Activated T-cell treated with anti-CD3 and anti-CD28 coated beads for 24 hours (primary cell): ENCODE measurements at regions not wholly inside any gene's neighbourhood (a gene's known extent, or its start where the extent isn't known, plus 50 kb on each side); places are given as distances from the start of the nearest gene placed in this dataset.
"Not testable (repeated sequence)": the region's sequence is repeated elsewhere in the genome, so short reads cannot be mapped to it uniquely, and the experiment has no call there.

Experiments used
- DNase-seq: peaks from one replicate; pipeline ENCODE4 v3.0.0-alpha.2; 2020; ENCODE audit warnings: low read depth

DNA sequence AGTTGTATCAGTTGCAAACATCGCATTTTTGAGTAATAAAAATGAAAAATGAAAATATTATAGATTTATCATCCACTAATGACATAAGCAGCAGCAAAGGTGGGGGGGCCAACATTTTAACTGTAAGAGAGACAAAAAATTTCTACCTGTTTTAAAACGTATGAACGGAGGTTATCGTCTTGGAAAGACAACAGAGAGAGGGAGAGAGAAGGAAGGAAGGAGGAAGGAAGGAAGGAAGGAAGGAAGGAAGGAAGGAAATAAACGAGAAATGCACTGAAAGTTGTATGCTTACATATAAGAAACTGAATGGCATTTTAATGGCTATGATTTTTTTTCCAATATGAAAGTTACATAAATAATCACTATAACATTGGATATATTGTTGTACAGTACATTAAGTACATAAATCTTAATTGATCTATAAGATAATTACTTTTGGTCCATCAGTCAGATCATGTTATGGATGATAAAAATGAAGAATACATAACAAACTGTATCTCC, 862.8 kb upstream of the SLITRK1 start:
- no peak for DNase-seq

DNA sequence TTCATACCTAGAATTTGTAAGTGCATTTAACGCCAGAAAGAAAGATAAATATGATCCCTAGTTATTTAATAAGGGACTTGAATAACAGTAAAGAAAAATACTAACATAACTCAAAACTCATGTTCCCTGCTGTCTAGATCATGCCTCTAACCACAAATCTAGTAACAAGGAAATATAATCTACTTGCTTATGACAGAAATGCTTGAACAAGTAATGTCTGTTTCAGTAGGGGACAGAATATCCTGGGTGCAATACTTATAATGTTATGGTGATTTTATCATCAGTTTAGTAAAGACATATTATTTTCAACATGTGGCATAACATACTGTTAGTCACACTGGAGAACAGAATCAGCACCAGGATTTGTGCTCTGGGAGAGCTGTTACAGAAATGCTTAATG, 861.9 kb upstream of the SLITRK1 start:
- no peak for DNase-seq

DNA sequence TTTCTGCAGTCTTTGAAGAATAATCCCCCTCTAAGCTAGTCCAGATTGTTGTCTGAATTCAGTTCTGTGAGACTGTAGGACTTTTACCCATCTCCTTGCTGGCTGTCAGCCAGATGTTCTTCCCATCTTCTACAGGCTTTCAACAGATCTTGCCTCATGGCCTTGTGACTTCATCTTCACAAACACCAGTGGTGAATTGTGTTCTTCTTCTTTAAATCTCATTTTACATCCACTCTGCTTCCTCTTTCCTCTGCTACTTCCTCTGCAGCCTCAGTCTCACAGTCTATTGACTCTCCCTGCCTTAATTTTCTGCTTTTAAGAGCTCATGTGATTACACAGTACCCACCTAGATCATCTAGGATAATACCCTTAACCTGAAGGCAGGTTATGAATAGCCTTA, 859.0 kb upstream of the SLITRK1 start:
- DNase-seq, result no peak

DNA sequence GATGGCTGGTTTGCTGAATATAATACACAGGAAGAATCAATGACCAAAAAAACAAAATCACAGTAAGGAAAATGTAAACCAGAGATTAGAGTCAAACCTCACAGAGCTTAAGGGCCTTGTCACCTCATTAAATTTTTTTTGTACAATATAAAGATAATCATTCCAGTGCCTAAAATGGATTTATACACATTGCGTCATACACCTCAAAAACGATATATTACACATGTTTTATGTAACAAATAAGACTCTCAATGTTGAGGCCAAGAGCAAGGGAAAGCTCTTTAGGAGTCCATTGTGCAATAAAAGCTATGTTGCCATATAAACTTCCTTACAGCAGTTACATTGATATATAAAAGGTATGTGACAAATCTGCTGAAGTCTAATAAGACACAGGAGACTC, 856.7 kb upstream of the SLITRK1 start:
- DNase-seq, result no peak

DNA sequence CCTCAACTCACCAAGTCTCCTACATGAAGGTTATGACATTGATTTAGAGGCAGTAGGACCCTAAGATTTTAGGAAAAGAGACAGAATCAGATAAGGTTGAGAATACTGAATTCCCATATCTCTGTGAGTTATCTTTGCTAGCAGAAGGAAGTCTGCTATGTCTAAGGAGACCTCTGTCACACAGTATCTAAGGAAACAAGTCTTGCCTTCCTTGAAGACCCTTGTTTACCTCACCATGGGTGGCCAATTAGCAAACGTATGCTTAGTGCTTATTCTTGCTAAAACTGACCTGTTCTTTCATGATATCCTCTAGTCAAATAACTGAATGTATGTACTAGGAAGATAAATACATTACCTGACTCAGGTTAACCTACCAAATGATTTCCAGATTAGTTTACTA, 855.4 kb upstream of the SLITRK1 start:
- DNase-seq, result no peak

DNA sequence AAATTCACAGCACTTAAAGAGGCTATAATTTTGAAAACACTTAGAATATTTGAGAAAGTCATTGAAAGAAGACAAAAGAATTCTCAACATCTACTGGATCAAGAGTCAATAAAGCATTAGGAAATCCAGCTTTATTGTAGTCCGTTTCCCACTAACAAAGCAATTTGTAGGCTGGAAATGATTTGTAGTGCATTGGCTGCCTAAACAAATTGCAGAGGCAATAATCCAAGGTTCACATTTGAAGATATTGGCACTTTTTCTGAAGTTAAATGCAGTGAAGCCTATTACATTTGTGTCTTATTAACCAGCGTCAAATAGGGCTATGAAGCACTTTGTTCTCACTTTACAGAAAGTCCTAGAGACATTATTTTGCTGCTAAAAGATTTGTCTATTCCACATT, 848.1 kb upstream of the SLITRK1 start:
- no peak for DNase-seq

DNA sequence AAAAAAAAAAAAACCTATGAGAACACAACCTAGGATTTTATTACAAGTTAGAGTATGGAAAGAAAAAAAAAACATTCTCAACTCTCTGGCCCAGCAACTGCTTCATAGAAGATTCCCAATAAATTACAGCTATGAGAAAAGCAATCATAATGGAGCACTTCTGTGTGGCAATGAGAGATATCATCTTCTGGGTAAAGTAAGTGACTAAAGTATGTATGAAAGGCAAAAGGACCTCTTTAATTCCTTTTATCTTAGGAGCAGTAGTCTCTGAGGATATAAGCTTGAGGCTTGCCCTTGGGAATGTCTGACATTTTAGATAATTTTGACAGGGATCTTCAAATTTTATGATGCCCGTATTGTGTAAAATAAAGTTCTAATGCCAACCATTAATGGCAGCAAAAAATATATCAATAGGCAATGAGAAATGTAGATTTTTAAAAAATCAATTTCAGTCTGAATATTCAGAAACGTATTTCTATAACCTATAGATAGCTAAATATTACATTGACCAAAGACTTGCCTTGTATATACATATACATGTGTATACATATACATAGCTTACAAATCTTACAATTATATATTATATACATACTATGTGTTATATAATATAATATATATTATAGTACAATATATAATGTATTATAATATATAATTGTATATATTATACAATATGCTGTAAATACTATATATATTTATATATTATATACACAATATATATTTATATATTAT, 823.9 kb upstream of the SLITRK1 start:
- no peak for DNase-seq

DNA sequence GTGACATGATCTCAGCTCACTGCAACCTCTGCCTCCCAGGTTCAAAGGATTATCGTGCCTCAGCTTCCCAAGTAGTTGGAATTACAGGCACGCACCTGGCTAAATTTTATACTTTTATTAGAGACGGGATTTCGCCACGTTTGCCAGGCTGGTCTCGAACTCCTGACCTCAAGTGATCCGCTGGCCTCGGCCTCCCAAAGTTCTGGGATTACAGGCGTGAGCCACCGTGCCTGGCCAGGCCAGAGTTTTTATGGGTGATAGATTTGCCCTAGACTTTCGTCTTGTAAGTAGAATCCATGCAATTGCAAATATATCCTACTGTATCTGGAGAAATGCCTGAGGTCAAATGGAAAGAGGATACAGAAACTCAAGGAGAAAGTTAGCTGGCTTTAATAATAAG, 819.9 kb upstream of the SLITRK1 start:
- DNase-seq, result no peak

DNA sequence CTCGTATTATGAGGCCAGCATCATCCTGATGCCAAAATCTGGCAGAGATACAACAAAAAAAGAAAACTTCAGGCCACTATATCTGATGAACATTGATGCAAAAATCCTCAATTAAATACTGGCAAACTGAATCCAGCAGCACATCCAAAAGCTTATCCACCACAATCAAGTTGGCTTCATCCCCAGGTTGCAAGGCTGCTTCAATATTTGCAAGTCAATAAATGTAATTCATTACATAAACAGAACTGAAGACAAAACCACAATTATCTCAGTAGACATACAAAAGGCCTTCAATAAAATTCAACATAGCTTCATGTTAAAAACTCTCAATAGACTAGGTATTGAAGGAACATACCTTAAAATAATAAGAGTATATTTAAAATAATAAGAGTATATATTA, 815.3 kb upstream of the SLITRK1 start:
- not testable (repeated sequence) for DNase-seq

DNA sequence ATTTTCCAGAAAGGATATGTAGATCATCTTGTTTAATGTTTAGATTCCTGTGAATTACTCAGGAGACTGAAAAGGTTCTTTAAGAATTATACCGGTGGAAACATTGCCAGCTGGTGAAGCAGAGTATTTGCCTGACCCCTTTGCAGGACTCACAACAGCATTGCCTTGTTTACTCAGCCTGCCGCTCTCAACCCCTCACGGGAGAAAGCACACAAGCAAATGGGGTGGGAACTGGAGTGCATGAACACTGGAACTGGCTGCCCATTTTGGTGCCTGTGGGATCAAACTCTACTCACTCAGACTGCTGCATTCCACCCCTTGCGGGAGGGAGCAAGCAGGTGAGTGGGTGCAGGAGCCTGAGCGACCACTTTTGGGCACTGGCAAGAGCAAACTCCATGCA, 804.7 kb upstream of the SLITRK1 start:
- no peak for DNase-seq

DNA sequence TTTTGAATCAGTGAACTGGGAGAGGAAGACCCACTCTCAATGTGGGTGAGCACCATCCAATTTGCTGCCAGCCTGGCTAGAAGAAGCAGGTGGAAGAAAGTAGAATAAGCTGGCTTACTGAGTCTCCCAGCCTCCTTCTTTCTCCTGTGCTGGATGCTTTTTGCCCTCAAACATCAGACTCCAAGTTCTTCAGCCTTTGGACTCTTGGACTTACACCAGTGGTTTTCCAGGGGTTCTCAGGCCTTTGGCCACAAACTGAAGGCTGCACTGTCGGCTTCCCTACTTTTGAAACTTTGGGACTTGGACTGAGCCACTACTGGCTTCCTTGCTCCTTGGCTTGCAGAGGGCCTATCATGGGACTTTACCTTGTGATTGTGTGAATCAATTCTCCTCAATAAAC, 804.2 kb upstream of the SLITRK1 start:
- no peak for DNase-seq

DNA sequence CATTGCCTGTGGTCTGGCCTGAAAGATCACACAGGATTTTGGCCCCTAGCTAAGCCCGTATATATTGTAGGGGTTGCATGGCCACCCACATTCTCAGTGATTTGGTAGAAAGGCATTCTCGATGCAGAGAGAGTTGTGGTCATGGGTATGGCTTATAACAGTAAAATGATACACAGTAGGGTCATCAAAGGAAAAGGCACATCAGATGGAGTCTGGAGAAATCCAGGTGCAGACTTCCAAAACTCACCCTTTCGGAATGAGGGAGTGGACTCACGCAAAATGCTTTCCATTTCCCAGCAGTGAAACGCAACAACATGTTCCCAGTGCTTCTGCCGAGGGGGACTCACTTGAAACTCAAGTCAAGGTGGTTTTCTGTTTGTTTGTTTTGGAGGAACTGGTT, 802.5 kb upstream of the SLITRK1 start:
- DNase-seq, result no peak

DNA sequence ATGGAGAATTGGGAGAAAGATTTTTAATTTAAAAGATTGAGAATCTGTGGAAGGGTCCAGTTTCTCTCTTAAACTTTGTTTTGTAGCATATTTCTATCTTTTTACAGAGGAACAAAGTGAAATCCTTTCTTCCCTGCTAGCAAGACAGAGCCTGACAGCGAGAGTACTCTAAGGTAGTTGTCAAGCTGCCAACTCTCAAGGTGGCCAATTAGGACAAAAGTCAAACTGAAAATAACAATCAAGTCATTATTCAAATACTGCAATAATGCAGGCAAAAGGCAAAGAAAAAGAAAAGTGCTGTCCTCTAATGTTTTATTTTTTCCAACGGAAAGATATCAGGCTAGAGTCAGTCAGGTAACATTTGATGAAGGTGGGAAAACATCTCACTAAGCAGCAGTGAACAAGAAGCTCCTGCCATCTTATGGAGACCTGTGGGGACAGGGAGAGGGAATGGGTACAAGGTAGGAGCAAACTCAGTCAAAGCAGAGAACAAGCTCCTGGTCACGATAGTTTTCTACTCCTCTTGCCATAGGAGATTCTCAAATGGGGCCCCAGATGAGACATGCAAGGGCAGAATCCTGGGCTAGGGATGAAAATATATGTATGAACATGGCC, 801.9 kb upstream of the SLITRK1 start:
- DNase-seq, result no peak

DNA sequence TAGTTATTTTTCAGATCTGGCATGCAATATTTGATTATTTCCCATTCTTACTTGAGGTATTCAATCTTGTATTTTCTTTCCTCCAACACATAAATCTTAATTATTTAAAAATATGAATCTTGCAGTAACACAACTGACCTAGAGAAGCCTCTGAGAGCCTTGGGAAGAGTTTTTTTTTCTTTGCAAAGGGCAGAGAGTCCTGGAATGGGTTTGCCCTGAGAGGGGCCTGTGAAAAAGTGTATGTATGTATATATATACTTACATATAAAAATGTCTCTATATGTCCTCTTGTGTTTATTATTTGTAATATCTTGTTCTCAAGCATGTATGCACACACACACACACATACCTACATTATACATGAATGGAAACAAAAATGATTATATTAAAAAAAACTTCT, 801.2 kb upstream of the SLITRK1 start:
- no peak for DNase-seq

DNA sequence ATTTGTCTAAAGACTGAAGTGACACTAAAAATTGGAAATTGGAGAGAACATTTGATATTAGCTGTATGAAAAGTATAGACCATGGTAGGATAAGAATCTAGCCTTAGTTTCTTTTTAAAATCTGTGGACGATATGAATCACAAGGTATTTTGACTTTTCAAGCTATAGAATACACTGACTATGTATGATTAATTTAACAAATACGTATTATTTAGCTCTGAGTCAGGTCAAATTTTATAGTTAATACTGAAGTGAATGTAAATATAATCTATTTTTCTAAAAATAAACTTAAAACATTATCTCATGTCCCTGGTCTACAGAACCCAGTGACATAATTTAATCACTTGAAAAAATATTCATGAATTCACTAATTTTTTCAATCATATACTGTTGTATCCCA, 795.6 kb upstream of the SLITRK1 start:
- DNase-seq, result no peak

DNA sequence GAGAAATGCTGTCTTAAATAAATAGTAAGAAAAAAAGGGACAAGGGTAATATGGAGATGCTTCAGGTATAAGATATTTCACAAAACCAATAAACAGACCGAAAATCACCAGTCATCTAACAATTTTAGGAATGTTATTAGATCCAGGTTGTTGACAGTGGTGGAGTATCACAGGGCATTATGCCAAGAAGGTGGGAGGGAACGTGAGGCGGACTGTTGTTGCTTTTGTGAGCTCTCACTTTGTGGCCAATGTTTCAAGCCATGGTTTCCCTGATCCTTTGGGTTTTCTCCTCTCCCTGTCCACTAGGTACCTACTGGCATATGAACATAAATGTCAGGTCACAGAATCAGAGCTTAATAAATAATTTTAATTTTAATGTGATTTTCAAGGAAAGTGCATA, 790.3 kb upstream of the SLITRK1 start:
- no peak for DNase-seq

DNA sequence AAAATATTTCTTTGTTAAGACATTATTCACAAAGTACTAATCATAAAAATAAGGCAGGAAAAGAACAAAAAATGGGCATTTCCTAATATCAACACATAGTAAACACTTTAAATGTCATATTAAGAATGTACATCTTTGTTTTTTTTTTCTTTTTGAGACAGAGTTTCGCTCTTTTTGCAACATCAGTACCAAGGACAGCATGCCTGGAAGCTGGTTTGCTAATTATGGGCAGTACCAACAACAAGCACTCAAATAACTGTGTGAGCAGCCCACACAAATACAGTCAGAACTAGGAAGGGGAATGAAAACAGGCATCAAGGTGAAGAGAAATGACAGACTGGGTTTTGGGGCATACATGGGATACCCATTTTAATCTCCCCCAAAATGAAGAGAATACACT, 788.0 kb upstream of the SLITRK1 start:
- DNase-seq, result no peak

DNA sequence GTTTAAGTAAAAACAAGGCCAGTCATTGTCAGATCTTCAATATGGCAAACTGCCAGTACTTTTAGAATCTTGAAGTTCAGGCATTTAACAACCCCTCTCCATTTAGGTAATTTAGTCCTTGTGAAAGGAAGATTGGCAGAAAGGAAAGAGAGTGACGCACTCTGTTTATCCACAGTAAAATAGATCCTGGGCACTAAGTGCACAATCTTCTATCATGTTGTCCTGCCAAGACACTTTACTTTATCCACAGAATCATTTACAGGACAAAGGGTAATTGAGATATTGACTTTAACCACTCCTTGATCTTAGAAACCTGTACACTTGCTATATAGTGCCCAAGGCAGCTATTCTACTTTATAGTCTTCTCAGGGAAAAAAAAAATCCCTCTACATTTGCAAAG, 786.4 kb upstream of the SLITRK1 start:
- no peak for DNase-seq

DNA sequence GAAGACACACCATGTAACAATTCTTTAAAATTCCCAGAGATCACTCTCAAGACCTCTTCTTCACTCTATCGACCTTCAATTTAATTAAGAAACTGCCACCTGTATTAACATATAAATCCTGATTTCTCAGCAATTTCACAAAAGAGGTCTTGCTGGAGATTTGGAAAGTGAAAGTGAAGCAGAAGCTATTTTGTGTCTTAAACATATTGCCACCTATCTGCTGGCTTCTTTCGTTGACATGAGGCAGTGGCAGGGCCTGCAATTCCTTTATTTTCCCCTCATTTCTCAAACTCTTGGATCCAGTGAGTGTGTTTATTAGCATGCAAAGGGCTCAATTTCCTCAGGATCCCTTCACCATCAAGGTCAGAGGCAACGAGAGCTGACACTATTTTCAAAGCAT, 780.2 kb upstream of the SLITRK1 start:
- DNase-seq, result no peak

DNA sequence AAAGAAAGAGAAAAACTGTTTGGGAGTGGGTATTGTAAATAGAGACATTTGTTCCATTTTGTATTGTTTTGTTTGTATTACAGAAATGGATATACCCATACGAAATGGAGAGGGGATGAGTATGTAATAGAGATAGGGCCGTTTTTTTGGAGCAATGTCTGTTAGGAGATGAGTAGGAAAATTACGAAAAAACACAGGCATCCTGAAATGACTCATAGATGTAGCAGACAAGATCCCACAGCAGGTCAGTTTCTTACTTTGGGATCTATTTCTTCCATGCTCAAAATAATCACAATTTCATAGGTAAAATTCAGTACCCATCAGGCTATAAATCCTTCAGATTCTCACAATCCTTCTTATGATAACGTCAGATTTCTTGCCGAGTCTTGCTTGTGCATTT, 779.4 kb upstream of the SLITRK1 start:
- no peak for DNase-seq

DNA sequence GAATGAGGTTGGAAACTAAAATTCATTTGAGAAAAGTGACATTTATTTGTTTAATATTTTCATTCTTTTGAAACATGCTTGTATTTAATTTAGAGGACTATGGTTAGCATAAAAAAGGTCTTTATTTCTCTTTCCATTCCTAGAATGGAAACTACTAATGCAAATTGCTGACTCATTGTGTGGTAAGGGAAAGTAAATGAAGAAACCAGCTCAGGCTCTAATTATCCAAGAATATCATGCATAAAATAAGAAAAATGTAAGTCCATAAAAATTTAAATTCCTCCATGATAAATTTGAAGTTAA, 777.0 kb upstream of the SLITRK1 start:
- DNase-seq, result no peak

DNA sequence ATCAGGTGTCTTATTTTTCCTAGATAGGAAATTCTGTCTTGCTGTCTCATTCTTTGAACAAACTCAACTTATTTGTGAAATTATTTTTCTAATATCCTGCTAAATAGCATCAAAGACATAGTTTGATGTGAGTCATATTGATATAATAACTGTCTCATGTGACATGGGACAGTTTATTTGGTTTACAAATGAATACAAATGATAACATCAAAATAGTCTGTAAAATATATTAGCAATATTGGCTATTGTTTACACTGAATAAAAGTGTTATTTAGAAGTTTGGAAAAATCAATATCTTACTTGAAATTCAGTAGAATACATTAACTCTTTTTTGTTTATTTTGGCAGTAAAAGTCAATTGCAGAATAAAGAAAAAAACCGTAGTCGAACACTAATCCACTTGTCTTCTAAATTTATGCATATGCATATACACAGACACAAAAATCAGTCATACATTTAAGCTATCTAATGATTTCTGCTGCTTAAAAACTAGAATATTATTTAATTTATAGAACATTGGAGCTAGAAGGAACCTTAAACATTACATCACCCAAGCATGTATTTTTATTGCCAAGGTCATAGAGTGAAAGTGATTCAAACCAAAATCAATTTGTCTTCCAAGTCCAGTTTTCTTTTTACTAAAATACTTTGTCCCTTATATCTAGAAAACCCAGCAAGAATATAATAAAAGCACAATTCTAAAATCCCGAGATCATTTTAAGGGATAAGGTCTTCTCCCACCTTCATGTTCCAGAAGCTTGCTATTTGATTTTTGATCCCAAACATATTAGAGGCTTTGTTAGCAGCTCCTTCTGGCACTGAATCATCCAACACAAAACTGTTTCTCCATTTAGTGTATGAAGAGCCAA, 776.5 kb upstream of the SLITRK1 start:
- no peak for DNase-seq

DNA sequence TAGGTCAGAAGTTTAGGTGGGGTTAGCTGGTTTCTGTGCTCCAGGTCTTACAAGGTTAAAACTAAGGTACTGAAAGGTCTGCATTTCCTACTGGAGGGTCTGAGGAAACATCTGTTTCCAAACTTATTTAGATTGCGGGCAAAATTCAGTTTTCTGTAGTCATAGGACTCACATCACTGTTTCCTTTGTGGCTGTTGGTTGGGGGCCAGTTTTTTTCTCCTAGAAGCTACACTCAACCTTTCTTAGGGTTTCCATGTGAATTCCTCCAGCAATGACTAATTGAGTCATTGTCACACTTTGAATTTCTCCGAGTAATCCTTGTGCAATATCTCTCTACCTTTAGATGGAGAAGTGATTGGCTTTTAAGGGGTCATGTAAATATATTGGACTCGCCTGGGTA, 773.4 kb upstream of the SLITRK1 start:
- no peak for DNase-seq
